CD8-positive, alpha-beta memory T cell (primary cell): ENCODE measurements at regions not wholly inside any gene's neighbourhood (a gene's known extent, or its start where the extent isn't known, plus 50 kb on each side); places are given as distances from the start of the nearest gene placed in this dataset.

ENCODE experiments used
- CTCF ChIA-PET: fragments of 350-600 bp; sonication (Branson Sonifier 250); formaldehyde crosslinking; loops from one replicate; lab custom pipeline; 2021; ENCODE audit warnings: antibody characterized with exemption; lab: Charles Lee
- POLR2A ChIA-PET: fragments of 350-600 bp; sonication (Branson Sonifier 250); formaldehyde crosslinking; loops from one replicate; lab custom pipeline; 2021; ENCODE audit warnings: antibody characterized with exemption; lab: Charles Lee
- DNase-seq, 5 donors: peaks; one replicate each; pipeline versions ENCODE4 v3.0.0 to v3.0.0-alpha.2; 2020 to 2022; ENCODE audit warnings: mixed read lengths in 1 of 5
- H3K27ac ChIP-seq: one replicate; pipeline ENCODE4 v1.7.0; 2013; ENCODE audit warnings: low read depth, mild to moderate bottlenecking, low read length, moderate library complexity
- H3K27me3 ChIP-seq: 2 replicates; pipeline ENCODE4 v1.7.0; 2013; ENCODE audit warnings: low read length, mild to moderate bottlenecking; ENCODE audit not compliant: insufficient read depth, poor library complexity, severe bottlenecking
- H3K36me3 ChIP-seq: 2 replicates; pipeline ENCODE4 v1.7.0; 2013; ENCODE audit warnings: mild to moderate bottlenecking, low read length, moderate library complexity; ENCODE audit not compliant: insufficient read depth
- H3K4me1 ChIP-seq: 2 replicates; pipeline ENCODE4 v1.7.0; 2013; ENCODE audit warnings: mild to moderate bottlenecking, low read length, moderate library complexity; ENCODE audit not compliant: insufficient read depth
- H3K4me3 ChIP-seq: 2 replicates; pipeline ENCODE4 v1.7.0; 2013; ENCODE audit warnings: mild to moderate bottlenecking, low read length
- H3K9me3 ChIP-seq: 2 replicates; pipeline ENCODE4 v1.7.0; 2013; ENCODE audit warnings: mild to moderate bottlenecking, low read length
- H3K27ac Mint-ChIP-seq, 8 donors: one replicate each; pipeline ENCODE4 v1.8.0; 2020 to 2021; ENCODE audit warnings: mixed read lengths in 8 of 8, mild to moderate bottlenecking in 6 of 8, inconsistent platforms in 3 of 8, moderate library complexity in 3 of 8
- H3K27me3 Mint-ChIP-seq, 2 donors: one replicate each; pipeline ENCODE4 v1.8.0; 2020 to 2021; ENCODE audit warnings: mixed read lengths in 2 of 2, mild to moderate bottlenecking in 1 of 2, moderate library complexity in 1 of 2
- H3K36me3 Mint-ChIP-seq, 3 donors: one replicate each; pipeline ENCODE4 v1.8.0; 2020 to 2021; ENCODE audit warnings: mixed read lengths in 3 of 3, inconsistent platforms in 1 of 3, mild to moderate bottlenecking in 1 of 3
- H3K4me1 Mint-ChIP-seq, 3 donors: one replicate each; pipeline ENCODE4 v1.8.0; 2020 to 2021; ENCODE audit warnings: mixed read lengths in 3 of 3, inconsistent platforms in 1 of 3, mild to moderate bottlenecking in 1 of 3
- H3K4me3 Mint-ChIP-seq, 7 donors: one replicate each; pipeline ENCODE4 v1.8.0; 2020 to 2021; ENCODE audit warnings: mixed read lengths in 7 of 7, mild to moderate bottlenecking in 6 of 7, moderate library complexity in 4 of 7, inconsistent platforms in 2 of 7
- H3K9me3 Mint-ChIP-seq, 5 donors: one replicate each; pipeline ENCODE4 v1.8.0; 2020 to 2022; ENCODE audit warnings: mixed read lengths in 5 of 5, mild to moderate bottlenecking in 3 of 5, moderate library complexity in 2 of 5, inconsistent platforms in 1 of 5

DNA sequence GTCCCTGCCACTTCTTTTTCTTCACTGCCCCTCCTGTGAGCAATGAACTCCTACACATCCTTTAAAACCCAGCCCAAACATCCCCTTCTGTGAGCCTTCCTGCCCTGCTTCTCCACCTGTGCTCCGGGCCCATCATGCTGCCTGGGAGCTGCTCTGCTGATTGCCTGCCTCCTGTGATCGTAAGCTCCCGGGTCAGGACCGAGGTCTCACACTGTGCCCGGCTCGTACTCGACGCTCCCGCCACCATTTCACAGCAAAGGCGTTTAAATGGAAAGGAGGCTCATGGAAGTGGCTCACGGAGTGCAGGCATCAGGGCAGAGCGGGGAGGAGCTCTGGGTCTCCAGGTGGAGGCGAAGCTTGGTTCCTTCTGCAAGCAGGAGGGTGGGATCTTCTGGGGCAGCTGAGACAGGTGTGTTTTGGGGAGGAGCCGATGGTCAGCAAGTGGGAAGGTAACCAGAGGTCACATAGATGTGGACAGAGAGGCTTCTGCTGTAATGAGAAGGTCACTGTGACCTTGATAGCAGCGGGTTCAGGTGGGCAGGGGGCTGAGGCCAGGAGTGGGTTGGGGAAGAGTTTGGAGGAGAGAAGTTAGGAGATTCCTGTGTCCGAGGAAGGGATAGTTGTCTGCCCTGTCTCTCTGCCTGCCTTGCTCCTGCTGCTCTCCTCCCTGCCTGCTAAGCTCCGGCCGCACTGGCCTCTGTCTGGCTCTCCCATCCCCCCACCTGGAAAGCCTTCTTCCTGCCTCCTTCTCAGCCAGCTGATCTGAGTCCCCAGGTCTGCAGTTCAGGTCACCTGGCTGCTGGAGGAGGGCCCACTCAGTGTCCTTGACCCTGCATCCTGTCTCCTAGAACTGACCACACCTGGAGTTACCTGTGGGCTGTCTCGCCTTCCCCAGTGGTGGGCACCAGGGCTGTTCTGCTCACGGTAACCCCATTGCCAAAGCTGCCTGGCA, 52.7 kb upstream of the FRMD1 start:
- H3K36me3 ChIP-seq = no peaks in the 10 kb centered on the region
- Mint-ChIP-seq H3K4me1 (no peaks in the 10 kb centered on the region), H3K27ac (no peak overlapping the region), H3K27me3 (peaks cover 8 to 10% of the 10 kb centered on the region in 2 donors), H3K36me3 (no peaks in the 10 kb centered on the region), H3K4me3 (no peak overlapping the region), H3K9me3 (no peaks in the 10 kb centered on the region)
- H3K9me3 ChIP-seq = no peaks in the 10 kb centered on the region
- no peak overlapping the region for H3K27ac ChIP-seq
- no peak for DNase-seq
- POLR2A ChIA-PET = no interaction called here
- CTCF ChIA-PET = no interaction called here
- no peaks in the 10 kb centered on the region for H3K27me3 ChIP-seq
- H3K4me1 ChIP-seq = no peaks in the 10 kb centered on the region
- no peak overlapping the region for H3K4me3 ChIP-seq

DNA sequence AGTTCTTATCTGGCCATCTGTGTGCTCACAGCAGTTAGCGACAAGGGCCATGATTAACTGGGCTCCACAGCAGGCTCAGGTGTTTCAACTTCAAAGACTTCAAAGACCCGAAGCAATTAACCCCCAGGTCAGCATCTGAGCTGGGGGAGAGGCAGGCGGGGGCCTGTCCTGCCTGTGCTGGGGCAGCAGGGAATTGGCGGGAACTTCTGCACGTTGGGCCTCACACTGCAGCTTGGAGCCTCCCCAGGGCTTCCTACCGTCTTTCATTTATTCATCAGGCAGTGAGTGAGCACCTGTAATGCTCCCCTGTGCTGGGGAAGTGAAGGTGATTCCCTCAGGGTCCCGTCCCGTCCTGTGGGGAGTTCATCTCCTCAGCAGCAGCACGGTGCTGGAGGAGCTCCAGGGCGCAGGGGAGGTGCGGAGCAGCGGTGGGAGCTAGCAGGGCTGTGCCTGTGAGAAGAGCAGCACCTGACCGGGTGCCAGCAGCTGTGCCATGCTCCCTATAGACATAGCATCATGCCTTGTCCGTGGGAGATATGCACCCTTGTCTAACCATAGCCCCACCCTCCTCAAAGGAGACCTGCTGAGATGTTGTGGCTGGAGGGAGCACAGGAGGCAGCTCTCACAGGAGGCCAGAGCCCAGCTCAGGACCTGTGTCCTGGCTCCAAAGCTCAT, 51.8 kb upstream of the FRMD1 start:
- Mint-ChIP-seq H3K36me3 (no peaks in the 10 kb centered on the region), H3K27me3 (peaks cover 8 to 9% of the 10 kb centered on the region in 2 donors), H3K27ac (no peak overlapping the region), H3K4me1 (no peaks in the 10 kb centered on the region), H3K4me3 (no peak overlapping the region), H3K9me3 (no peaks in the 10 kb centered on the region)
- no peaks in the 10 kb centered on the region for H3K27me3 ChIP-seq
- POLR2A ChIA-PET = no interaction called here
- H3K36me3 ChIP-seq = no peaks in the 10 kb centered on the region
- CTCF ChIA-PET = no interaction called here
- H3K4me1 ChIP-seq = no peaks in the 10 kb centered on the region
- no peak for DNase-seq
- no peaks in the 10 kb centered on the region for H3K9me3 ChIP-seq
- no peak overlapping the region for H3K27ac ChIP-seq
- no peak overlapping the region for H3K4me3 ChIP-seq

DNA sequence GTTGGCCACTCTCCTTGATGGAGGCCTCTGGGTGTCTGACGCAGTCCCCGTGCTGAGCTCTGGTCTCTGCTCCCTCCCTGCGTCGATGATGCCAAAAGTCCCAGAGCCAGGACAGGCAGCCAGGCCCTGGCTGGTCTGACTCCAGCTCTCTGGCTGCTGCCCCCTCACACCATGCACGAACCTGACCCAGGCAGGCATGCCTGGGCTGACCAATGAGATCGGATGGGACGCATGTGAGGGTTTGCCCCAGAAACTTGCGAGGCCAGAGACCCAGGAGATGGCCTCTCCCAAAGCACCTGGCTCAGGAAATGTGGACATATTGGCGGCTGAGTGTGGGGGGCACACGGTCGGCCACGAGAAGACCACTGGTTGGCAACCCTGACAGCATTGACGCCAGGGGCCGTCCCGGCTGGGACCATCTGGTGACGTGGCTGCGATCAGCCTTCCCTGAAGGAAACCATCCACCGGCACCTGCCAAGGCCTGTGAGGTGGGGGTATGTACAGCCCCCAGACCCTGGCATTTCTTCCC, 51.2 kb upstream of the FRMD1 start:
- peaks cover 8 to 9% of the 10 kb centered on the region in 2 donors for H3K27me3 Mint-ChIP-seq
- Histone ChIP-seq H3K27me3 (no peaks in the 10 kb centered on the region), H3K27ac (no peak overlapping the region), H3K4me3 (no peak overlapping the region), H3K4me1 (no peaks in the 10 kb centered on the region), H3K9me3 (no peaks in the 10 kb centered on the region), H3K36me3 (no peaks in the 10 kb centered on the region)
- ChIA-PET CTCF (no interaction called here), POLR2A (no interaction called here)
- DNase-seq = no peak
- no peaks in the 10 kb centered on the region for H3K36me3 Mint-ChIP-seq
- no peak overlapping the region for H3K27ac Mint-ChIP-seq
- H3K9me3 Mint-ChIP-seq = no peaks in the 10 kb centered on the region
- no peaks in the 10 kb centered on the region for H3K4me1 Mint-ChIP-seq
- no peak overlapping the region for H3K4me3 Mint-ChIP-seq

DNA sequence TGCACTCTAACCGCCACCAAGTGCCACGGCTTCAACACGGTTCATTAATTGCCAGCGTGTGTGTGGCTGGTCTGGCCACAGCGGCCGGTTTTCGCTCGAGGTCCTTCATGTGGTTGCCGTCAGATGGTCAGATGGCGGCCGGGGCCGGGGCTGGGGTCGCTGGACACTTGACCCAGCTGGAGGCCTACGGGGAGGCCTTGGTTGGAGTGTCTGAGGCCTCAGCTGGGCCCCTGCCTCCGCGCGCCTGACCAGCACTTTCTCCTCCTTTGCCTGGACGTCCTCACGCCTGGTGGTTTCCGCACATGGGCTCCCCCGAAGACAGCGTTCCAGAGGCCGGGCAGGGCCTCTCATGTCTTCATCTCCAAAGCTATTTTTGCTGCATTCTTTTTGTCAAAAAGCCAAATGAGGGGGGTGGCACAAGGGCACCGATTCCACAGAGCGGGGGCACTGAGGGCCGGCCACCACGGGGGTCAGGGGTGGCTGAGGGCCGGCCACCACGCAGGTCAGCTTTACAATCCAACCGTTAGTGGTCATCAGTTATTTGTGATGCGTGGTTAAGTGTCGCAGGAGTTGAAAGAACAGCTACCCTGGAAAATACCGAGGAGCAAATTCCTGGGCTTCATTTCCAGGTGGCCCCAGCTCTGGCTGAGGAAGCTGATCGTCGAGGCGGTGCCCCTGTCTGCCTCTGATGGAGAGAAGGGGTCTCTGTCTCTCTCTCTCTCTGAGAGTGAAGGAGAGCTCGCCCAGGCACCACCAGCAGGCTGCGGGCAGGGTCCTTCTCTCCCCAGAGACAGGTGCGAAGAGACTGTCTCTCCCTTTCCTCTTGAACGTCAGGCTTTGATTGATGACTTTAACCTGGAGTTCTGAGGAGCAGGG, 50.5 kb upstream of the FRMD1 start:
- Histone ChIP-seq H3K4me1 (no peaks in the 10 kb centered on the region), H3K27me3 (no peaks in the 10 kb centered on the region), H3K4me3 (no peak overlapping the region), H3K9me3 (no peaks in the 10 kb centered on the region), H3K27ac (no peak overlapping the region), H3K36me3 (no peaks in the 10 kb centered on the region)
- H3K4me3 Mint-ChIP-seq = no peak overlapping the region
- no peak overlapping the region for H3K27ac Mint-ChIP-seq
- no peaks in the 10 kb centered on the region for H3K9me3 Mint-ChIP-seq
- no peaks in the 10 kb centered on the region for H3K36me3 Mint-ChIP-seq
- peaks cover 8 to 9% of the 10 kb centered on the region in 2 donors for H3K27me3 Mint-ChIP-seq
- H3K4me1 Mint-ChIP-seq = no peaks in the 10 kb centered on the region
- CTCF ChIA-PET = no interaction called here
- POLR2A ChIA-PET = no interaction called here
- no peak for DNase-seq

DNA sequence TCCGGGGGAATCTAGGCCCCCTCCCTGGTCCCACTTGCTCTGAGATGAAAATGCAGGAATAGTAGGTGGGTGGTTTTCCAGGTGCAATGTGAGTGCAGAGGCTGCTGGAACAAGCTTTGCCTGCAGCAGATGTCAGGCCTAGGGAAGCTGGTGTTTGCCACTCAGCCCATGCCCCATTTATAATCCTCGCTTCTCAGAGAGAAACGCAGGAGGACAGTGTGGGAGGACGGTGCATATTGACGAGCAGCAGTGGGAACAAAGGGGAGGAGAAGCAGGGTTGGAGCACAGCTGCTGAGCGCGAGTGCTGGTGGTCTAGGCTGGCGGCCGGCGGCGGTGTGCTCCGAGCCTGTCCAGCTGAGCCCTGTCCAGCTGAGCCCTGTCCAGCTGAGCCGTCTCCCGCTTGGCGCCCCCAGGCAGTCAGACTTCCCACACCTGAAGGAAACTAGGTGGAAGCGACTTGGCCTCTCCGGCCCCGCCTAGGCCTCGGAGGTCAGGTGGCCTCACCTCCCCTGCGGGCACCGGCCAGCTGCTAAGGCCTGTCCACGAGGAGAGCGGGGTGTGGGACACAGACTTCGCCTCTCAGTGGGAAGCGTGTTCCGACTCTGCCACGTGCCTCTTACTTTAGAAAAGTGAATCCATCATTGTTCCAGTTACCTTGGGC, 49.7 kb upstream of the FRMD1 start:
- ChIA-PET POLR2A (no interaction called here), CTCF (no interaction called here)
- Histone ChIP-seq H3K9me3 (no peaks in the 10 kb centered on the region), H3K4me1 (no peaks in the 10 kb centered on the region), H3K27ac (no peak overlapping the region), H3K27me3 (no peaks in the 10 kb centered on the region), H3K4me3 (no peak overlapping the region), H3K36me3 (no peaks in the 10 kb centered on the region)
- H3K27ac Mint-ChIP-seq = no peak overlapping the region
- H3K4me1 Mint-ChIP-seq = no peaks in the 10 kb centered on the region
- H3K9me3 Mint-ChIP-seq = no peaks in the 10 kb centered on the region
- DNase-seq = no peak
- H3K36me3 Mint-ChIP-seq = no peaks in the 10 kb centered on the region
- H3K27me3 Mint-ChIP-seq = peaks cover 8 to 9% of the 10 kb centered on the region in 2 donors
- H3K4me3 Mint-ChIP-seq = no peak overlapping the region
